Parathyroid adenoma (tissue), 2 donors: ENCODE measurements at regions not wholly inside any gene's neighbourhood (a gene's known extent, or its start where the extent isn't known, plus 50 kb on each side); places are given as distances from the start of the nearest gene placed in this dataset.

Source experiments
- H2AFZ ChIP-seq: fragments of 300-600 bp; sonication (generic); one replicate; pipeline ENCODE4 v1.7.0; 2017; ENCODE audit warnings: antibody characterized with exemption, mild to moderate bottlenecking
- H3K27ac ChIP-seq: fragments of 300-600 bp; sonication (generic); one replicate; pipeline ENCODE4 v1.7.0; 2017
- H3K27me3 ChIP-seq: fragments of 300-600 bp; sonication (generic); one replicate; pipeline ENCODE4 v1.7.0; 2017; ENCODE audit warnings: low read length; ENCODE audit not compliant: control insufficient read depth, insufficient read depth
- H3K36me3 ChIP-seq: fragments of 300-600 bp; sonication (generic); one replicate; pipeline ENCODE4 v1.7.0; 2017; ENCODE audit warnings: low read length; ENCODE audit not compliant: control insufficient read depth, insufficient read depth
- H3K4me1 ChIP-seq: fragments of 300-600 bp; sonication (generic); one replicate; pipeline ENCODE4 v1.7.0; 2017; ENCODE audit warnings: control low read depth
- H3K4me2 ChIP-seq: fragments of 300-600 bp; sonication (generic); one replicate; pipeline ENCODE4 v1.7.0; 2017; ENCODE audit warnings: low read length
- H3K4me3 ChIP-seq: fragments of 300-600 bp; sonication (generic); one replicate; pipeline ENCODE4 v1.7.0; 2017; ENCODE audit warnings: low read depth, low read length
- H3K79me2 ChIP-seq: fragments of 300-600 bp; sonication (generic); one replicate; pipeline ENCODE4 v1.7.0; 2017; ENCODE audit warnings: control low read depth
- H3K9ac ChIP-seq: fragments of 300-600 bp; sonication (generic); one replicate; pipeline ENCODE4 v1.7.0; 2017; ENCODE audit warnings: mild to moderate bottlenecking
- H3K9me3 ChIP-seq: fragments of 300-600 bp; sonication (generic); one replicate; pipeline ENCODE4 v1.7.0; 2017; ENCODE audit warnings: low read length; ENCODE audit not compliant: control insufficient read depth
- TF ChIP-seq, protein P1 (sequence below): fragments of 300-600 bp; sonication (generic); IDR thresholded peaks from one replicate; pipeline ENCODE4 v1.7.0; 2017; ENCODE audit warnings: antibody characterized with exemption, mild to moderate bottlenecking
- donor health status: primary hyperparathyroidism.

DNA sequence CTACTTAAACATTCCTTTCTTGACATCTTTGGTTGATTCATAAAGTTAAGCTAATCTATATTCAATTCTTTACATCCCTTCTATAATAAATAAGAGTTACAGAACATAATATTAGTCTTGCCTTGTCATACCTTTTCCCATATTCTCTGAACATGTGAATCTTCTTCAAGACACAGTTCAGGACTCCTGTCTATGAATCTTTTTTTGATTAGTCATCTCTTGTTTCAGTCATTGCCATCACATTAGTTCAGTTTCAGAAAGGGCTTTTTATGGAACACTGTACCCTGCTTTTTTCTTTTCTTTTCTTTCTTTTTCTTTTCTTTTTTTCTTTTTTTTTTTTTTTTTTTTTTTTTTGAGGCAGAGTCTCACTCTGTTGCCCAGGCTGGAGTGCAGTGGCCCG, 181.2 kb downstream of the UBE2E3 start:
- TF ChIP-seq, protein P1, sequence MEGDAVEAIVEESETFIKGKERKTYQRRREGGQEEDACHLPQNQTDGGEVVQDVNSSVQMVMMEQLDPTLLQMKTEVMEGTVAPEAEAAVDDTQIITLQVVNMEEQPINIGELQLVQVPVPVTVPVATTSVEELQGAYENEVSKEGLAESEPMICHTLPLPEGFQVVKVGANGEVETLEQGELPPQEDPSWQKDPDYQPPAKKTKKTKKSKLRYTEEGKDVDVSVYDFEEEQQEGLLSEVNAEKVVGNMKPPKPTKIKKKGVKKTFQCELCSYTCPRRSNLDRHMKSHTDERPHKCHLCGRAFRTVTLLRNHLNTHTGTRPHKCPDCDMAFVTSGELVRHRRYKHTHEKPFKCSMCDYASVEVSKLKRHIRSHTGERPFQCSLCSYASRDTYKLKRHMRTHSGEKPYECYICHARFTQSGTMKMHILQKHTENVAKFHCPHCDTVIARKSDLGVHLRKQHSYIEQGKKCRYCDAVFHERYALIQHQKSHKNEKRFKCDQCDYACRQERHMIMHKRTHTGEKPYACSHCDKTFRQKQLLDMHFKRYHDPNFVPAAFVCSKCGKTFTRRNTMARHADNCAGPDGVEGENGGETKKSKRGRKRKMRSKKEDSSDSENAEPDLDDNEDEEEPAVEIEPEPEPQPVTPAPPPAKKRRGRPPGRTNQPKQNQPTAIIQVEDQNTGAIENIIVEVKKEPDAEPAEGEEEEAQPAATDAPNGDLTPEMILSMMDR, result no peak
- no peak overlapping the region for H3K9ac ChIP-seq
- H3K79me2 ChIP-seq, result no peaks in the 10 kb centered on the region
- H2AFZ ChIP-seq, result no peak overlapping the region
- no peaks in the 10 kb centered on the region for H3K36me3 ChIP-seq
- H3K27me3 ChIP-seq, result no peaks in the 10 kb centered on the region
- no peaks in the 10 kb centered on the region for H3K9me3 ChIP-seq
- H3K27ac ChIP-seq, result no peak overlapping the region
- no peaks in the 10 kb centered on the region for H3K4me1 ChIP-seq
- H3K4me3 ChIP-seq, result no peak overlapping the region
- H3K4me2 ChIP-seq, result no peak overlapping the region

DNA sequence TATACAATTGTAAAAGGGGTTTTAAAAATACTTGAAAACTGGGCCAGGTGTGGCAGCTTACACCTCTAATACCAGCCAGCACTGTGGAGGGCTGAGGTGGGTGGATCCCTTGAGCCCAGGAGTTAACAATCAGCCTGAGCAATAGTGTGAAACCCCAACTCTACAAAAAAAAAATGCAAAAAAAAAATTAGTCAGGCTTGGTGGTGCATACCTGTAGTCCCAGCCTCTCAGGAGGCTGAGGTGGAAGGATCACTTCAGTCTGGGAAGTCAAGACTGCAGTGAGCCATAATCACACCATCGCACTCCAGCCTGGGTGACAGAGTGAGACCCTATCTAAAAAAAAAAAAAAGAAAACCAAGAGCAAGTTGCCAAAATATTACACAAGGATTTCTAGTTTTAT, 182.7 kb downstream of the UBE2E3 start:
- no peak overlapping the region for H3K4me2 ChIP-seq
- no peaks in the 10 kb centered on the region for H3K9me3 ChIP-seq
- no peaks in the 10 kb centered on the region for H3K79me2 ChIP-seq
- H3K27me3 ChIP-seq, result no peaks in the 10 kb centered on the region
- H3K4me3 ChIP-seq, result no peak overlapping the region
- H3K9ac ChIP-seq, result no peak overlapping the region
- TF ChIP-seq, protein P1, result no peak
- no peaks in the 10 kb centered on the region for H3K36me3 ChIP-seq
- no peak overlapping the region for H3K27ac ChIP-seq
- H3K4me1 ChIP-seq, result no peaks in the 10 kb centered on the region
- H2AFZ ChIP-seq, result no peak overlapping the region

DNA sequence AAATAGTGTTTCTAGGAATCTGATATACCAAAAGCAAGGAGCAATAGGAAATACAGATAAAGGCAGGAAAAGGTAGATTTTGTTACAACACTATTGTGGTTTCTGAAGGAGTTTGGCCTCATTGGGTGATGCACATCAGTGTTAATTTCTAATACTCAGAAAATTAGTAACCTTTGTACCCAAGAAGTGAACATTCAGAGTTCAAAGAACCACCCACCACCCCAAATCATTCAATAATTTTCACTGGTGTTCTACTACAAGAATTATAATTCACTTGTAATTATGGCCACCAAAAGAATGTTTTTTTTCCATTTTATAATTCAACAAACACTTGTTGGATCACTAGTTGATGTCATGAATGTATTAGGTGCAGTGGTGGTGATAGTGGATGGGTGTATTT, 183.3 kb downstream of the UBE2E3 start:
- H3K27me3 ChIP-seq, result no peaks in the 10 kb centered on the region
- no peak overlapping the region for H3K4me3 ChIP-seq
- no peak overlapping the region for H3K9ac ChIP-seq
- H2AFZ ChIP-seq, result no peak overlapping the region
- H3K36me3 ChIP-seq, result no peaks in the 10 kb centered on the region
- no peaks in the 10 kb centered on the region for H3K9me3 ChIP-seq
- TF ChIP-seq, protein P1, result no peak
- no peaks in the 10 kb centered on the region for H3K79me2 ChIP-seq
- H3K4me2 ChIP-seq, result no peak overlapping the region
- no peak overlapping the region for H3K27ac ChIP-seq
- H3K4me1 ChIP-seq, result no peaks in the 10 kb centered on the region

DNA sequence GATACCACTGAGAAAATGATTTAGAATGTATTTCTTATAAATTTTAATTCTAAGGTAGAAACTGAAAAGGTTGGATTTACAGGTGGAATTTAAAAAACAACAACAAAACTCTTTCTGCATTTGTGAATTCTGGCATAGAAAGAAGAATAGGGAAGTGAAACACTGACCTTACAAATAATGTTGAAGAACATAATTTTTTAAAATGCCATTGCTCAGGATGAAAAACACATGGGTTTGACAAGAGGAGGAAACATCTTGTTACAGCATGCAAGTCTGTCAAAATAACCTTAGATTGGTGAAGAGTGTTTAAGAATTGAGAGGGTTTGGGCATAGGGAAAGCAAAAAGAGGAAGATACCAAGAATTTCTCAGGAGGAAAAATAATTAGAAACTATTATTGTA, 184.3 kb downstream of the UBE2E3 start:
- Histone ChIP-seq H3K4me3 (no peak overlapping the region), H3K4me2 (no peak overlapping the region), H3K4me1 (no peaks in the 10 kb centered on the region), H3K27me3 (no peaks in the 10 kb centered on the region), H3K9ac (no peak overlapping the region), H2AFZ (no peak overlapping the region), H3K79me2 (no peaks in the 10 kb centered on the region), H3K9me3 (no peaks in the 10 kb centered on the region), H3K36me3 (no peaks in the 10 kb centered on the region), H3K27ac (no peak overlapping the region)
- TF ChIP-seq, protein P1, result no peak

DNA sequence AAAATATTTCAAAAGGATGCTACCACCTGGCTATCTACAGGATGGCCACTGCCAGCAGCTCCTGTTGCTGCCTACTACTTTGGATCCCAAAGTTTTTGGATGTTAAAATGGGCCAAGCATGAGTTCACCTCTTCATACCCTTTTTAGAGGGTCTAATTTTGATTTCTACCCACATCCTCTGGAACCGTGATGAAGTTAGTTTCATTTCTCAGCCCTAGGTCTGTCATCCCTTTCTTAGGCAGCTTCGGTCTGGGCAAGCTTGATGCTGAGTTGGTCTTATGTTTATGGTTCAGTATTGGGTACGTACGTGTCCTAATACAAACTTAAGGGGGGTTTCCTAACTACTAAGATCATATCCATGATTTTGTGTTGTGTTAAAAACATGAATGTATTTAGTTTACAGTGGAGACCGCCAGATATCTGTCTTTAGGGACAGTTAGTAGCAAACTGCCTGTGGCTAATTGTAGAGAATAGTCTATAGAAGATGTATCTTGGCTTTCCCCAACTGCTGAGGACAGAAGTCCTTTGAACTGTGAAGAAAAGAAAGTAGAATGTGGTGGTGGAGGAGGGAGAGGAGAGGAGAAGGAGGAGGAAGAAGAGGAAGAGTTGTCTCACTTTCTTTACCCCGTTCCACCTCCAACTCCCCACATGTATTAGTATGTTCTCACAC, 184.9 kb downstream of the UBE2E3 start:
- Histone ChIP-seq H3K27ac (no peak overlapping the region), H3K4me2 (no peak overlapping the region), H3K9ac (no peak overlapping the region), H3K27me3 (no peaks in the 10 kb centered on the region), H2AFZ (no peak overlapping the region), H3K4me3 (no peak overlapping the region), H3K4me1 (no peaks in the 10 kb centered on the region), H3K36me3 (no peaks in the 10 kb centered on the region), H3K9me3 (no peaks in the 10 kb centered on the region), H3K79me2 (no peaks in the 10 kb centered on the region)
- TF ChIP-seq, protein P1, result no peak
